GM18951 (cell line): ENCODE measurements at regions not wholly inside any gene's neighbourhood (a gene's known extent, or its start where the extent isn't known, plus 50 kb on each side); places are given as distances from the start of the nearest gene placed in this dataset.

ENCODE experiments used
- POLR2A ChIP-seq: IDR thresholded peaks from 4 replicates; pipeline ENCODE4 v1.6.1; 2011; ENCODE audit warnings: mild to moderate bottlenecking; ENCODE audit not compliant: insufficient read length, insufficient read depth; ENCODE audit errors: extremely low read depth
- in situ Hi-C: fragments of 300-500 bp; cut with MboI; formaldehyde crosslinking; loops from one replicate; pipeline ENCODE4 v1.12.0; 2022; ENCODE audit warnings: low sequenced_read_pairs, mixed read lengths, inconsistent platforms; ENCODE audit not compliant: unreplicated experiment

- no peak for TF ChIP-seq POLR2A
- in situ Hi-C loops: no loop called here
Observed at GRCh38 chr13:31923134-31923763, 108.3 kb upstream of the FRY start.

- in situ Hi-C loops: no loop called here
- TF ChIP-seq POLR2A: no peak
Observed at GRCh38 chr13:31925079-31925478, 106.5 kb upstream of the FRY start.

- TF ChIP-seq POLR2A: no peak
- in situ Hi-C loops: no loop called here
Observed at GRCh38 chr13:31927219-31927653, 104.3 kb upstream of the FRY start.

- in situ Hi-C loops: no loop called here
- TF ChIP-seq POLR2A: no peak
Observed at GRCh38 chr13:31929031-31929770, 102.4 kb upstream of the FRY start.

GRCh38 chr13:31930490-31930889 is 101.1 kb upstream of the FRY start:
- TF ChIP-seq POLR2A: no peak
- in situ Hi-C loops: no loop called here

- TF ChIP-seq POLR2A: no peak
- in situ Hi-C loops: no loop called here
Observed at GRCh38 chr13:31930901-31931522, 100.6 kb upstream of the FRY start.

GRCh38 chr13:31937436-31937835 is 94.1 kb upstream of the FRY start:
- in situ Hi-C loops: no loop called here
- TF ChIP-seq POLR2A: no peak

- in situ Hi-C loops: no loop called here
- TF ChIP-seq POLR2A: no peak
Observed at GRCh38 chr13:31940076-31940475, 91.5 kb upstream of the FRY start.

GRCh38 chr13:31943591-31943990 is 88.0 kb upstream of the FRY start:
- no peak for TF ChIP-seq POLR2A
- in situ Hi-C loops: no loop called here

GRCh38 chr13:31944262-31945160 is 87.1 kb upstream of the FRY start:
- in situ Hi-C loops: no loop called here

GRCh38 chr13:31945202-31945961 is 86.2 kb upstream of the FRY start:
- in situ Hi-C loops: no loop called here
- no peak for TF ChIP-seq POLR2A

More at GRCh38 chr13:31944262-31945160, 87.1 kb upstream of the FRY start:
- TF ChIP-seq POLR2A: no peak

- in situ Hi-C loops: no loop called here
- no peak for TF ChIP-seq POLR2A
Observed at GRCh38 chr13:31946091-31946770, 85.3 kb upstream of the FRY start.
